Neural progenitor cell (in vitro differentiated cells): ENCODE measurements at regions not wholly inside any gene's neighbourhood (a gene's known extent, or its start where the extent isn't known, plus 50 kb on each side); places are given as distances from the start of the nearest gene placed in this dataset.

Source experiments
- CTCF ChIP-seq: fragments of 200-600 bp; sonication (generic); IDR thresholded peaks from 2 replicates; pipeline ENCODE4 v1.5.1; 2017; ENCODE audit warnings: antibody characterized with exemption, mild to moderate bottlenecking
- EZH2 ChIP-seq: fragments of 200-600 bp; sonication (generic); IDR thresholded peaks from 2 replicates; pipeline ENCODE4 v1.6.1; 2017; ENCODE audit warnings: antibody characterized with exemption, mild to moderate bottlenecking, moderate library complexity
- EZH2phosphoT487 ChIP-seq: fragments of 200-600 bp; sonication (generic); IDR thresholded peaks from 2 replicates; pipeline ENCODE4 v1.6.1; 2017; ENCODE audit warnings: antibody characterized with exemption

DNA sequence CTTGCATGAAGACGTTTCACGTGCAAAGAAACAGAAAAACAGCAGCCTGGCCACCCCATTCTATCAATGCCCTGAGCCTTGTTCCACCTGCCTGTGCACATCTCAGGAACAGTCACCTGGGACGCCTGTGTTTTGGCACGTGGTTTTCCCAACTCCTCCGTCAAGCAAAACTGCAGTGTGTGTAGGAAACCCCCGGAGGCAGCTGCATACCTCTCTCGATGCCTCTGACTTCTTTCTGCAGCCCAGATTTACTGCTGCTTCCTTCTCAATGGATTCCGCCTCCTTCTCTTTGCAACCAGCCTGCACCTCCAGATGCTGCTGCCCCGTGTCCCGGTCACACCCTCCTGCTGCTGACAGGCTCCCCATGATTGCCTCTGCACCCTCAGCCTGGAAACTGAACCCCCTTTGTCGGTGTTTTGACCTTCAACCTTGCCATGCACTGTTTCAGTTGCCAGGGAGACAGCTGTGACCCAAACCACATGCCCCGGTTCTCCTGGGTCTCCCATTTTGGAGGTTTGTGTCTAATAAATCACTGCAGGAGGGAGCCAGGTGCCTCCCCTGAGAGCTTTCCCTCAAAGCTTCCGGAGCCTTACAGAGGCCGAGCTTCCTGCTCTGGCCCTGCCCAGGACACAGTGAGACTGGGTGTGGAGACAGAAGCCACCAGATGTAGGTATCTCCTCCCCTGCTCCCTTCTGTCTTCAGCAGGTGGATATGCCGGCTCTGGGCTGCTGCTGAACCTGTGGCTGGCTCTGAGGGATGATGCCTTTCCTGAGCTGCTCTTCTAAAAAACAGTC, 395.5 kb upstream of the IRX1 start:
- TF ChIP-seq EZH2 (no peak), CTCF (no peak), EZH2phosphoT487 (no peak)
